ENCODE measurements at regions not wholly inside any gene's neighbourhood (a gene's known extent, or its start where the extent isn't known, plus 50 kb on each side); places are given as distances from the start of the nearest gene placed in this dataset.

- no peak for DNase-seq
- H3K9me3 ChIP-seq: no peaks in the 10 kb centered on the region
- H3K4me1 ChIP-seq: no peaks in the 10 kb centered on the region
- no peaks in the 10 kb centered on the region for H3K27me3 ChIP-seq
- no peak for ATAC-seq
- H3K4me3 ChIP-seq: no peak overlapping the region
- no peak for TF ChIP-seq CTCF (IDR thresholded peaks at IDR 0.05)
- H3K36me3 ChIP-seq: no peaks in the 10 kb centered on the region
- H3K27ac ChIP-seq: no peak overlapping the region
- intact Hi-C loops (cut with DNase I): no loop called here
Observed at GRCh38 chr19:28176193-28176592, 1036.8 kb downstream of the UQCRFS1 start.

GRCh38 chr19:28171983-28172382, 1041.0 kb downstream of the UQCRFS1 start:
- ATAC-seq (no peak), DNase-seq (no peak)
- TF ChIP-seq CTCF (IDR thresholded peaks at IDR 0.05): no peak
- intact Hi-C loops (cut with DNase I): no loop called here
- H3K27me3 ChIP-seq: no peaks in the 10 kb centered on the region
- H3K4me1 ChIP-seq: no peaks in the 10 kb centered on the region
- no peak overlapping the region for H3K4me3 ChIP-seq
- H3K36me3 ChIP-seq: no peaks in the 10 kb centered on the region
- no peaks in the 10 kb centered on the region for H3K9me3 ChIP-seq
- H3K27ac ChIP-seq: no peak overlapping the region

- no peak overlapping the region for H3K27ac ChIP-seq
Observed at GRCh38 chr19:28170066-28170465, 1042.9 kb downstream of the UQCRFS1 start.

GRCh38 chr19:28169168-28169887, 1043.6 kb downstream of the UQCRFS1 start:
- H3K27me3 ChIP-seq: no peaks in the 10 kb centered on the region
- no peaks in the 10 kb centered on the region for H3K4me1 ChIP-seq
- DNase-seq (no peak), ATAC-seq (no peak)
- H3K4me3 ChIP-seq: no peak overlapping the region
- no peak for TF ChIP-seq CTCF (IDR thresholded peaks at IDR 0.05)
- H3K27ac ChIP-seq: no peak overlapping the region
- H3K36me3 ChIP-seq: no peaks in the 10 kb centered on the region
- no peaks in the 10 kb centered on the region for H3K9me3 ChIP-seq
- intact Hi-C loops (cut with DNase I): no loop called here

More at GRCh38 chr19:28170066-28170465, 1042.9 kb downstream of the UQCRFS1 start:
- no peaks in the 10 kb centered on the region for H3K9me3 ChIP-seq
- H3K4me1 ChIP-seq: no peaks in the 10 kb centered on the region
- no peak overlapping the region for H3K4me3 ChIP-seq
- TF ChIP-seq CTCF (IDR thresholded peaks at IDR 0.05): no peak
- H3K36me3 ChIP-seq: no peaks in the 10 kb centered on the region
- no peaks in the 10 kb centered on the region for H3K27me3 ChIP-seq
- intact Hi-C loops (cut with DNase I): no loop called here
- DNase-seq: no peak
- ATAC-seq: no peak

- DNase-seq (no peak), ATAC-seq (no peak)
- Histone ChIP-seq H3K4me3 (no peak overlapping the region), H3K36me3 (no peaks in the 10 kb centered on the region), H3K4me1 (no peaks in the 10 kb centered on the region), H3K27ac (no peak overlapping the region), H3K9me3 (no peaks in the 10 kb centered on the region), H3K27me3 (no peaks in the 10 kb centered on the region)
- intact Hi-C loops (cut with DNase I): no loop called here
- no peak for TF ChIP-seq CTCF (IDR thresholded peaks at IDR 0.05)
Observed at GRCh38 chr19:28168557-28168956, 1044.4 kb downstream of the UQCRFS1 start.

- intact Hi-C loops (cut with DNase I): no loop called here
- Histone ChIP-seq H3K36me3 (no peaks in the 10 kb centered on the region), H3K4me1 (no peaks in the 10 kb centered on the region), H3K4me3 (no peak overlapping the region), H3K27me3 (no peaks in the 10 kb centered on the region), H3K27ac (no peak overlapping the region), H3K9me3 (peaks cover 2% of the 10 kb centered on the region)
- TF ChIP-seq CTCF (IDR thresholded peaks at IDR 0.05): no peak
- ATAC-seq (no peak), DNase-seq (no peak)
Observed at GRCh38 chr19:28166025-28166424, 1046.9 kb downstream of the UQCRFS1 start.

Measured in upper lobe of right lung (tissue), 1 donor.